ENCODE measurements at regions not wholly inside any gene's neighbourhood (a gene's known extent, or its start where the extent isn't known, plus 50 kb on each side); places are given as distances from the start of the nearest gene placed in this dataset.

DNA sequence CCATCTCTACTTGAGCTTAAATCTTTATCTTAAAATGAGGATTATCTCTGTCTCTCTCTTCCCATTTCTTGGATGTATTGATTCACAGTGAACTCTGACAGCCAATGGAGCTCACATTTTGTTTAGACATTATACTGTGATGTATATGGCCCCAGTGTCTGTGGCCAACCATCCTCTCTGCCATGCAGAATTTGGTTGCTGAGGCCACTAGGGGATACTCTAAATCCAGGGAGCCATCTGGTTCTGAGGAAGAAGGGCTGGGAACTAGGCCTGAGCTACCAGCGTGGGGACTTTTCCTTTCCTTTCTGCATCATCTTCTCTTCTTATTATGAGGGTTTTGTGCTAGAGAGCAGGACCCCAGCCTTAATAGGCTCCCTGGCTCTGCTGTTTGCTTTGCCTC is 59.1 kb upstream of the RIPOR2 start:
- TF ChIP-seq ZBED4 (CRISPR knock-in tag; IDR thresholded peaks at IDR 0.05; ENCODE audit: borderline replicate concordance) (no peak), MATR3 (CRISPR knock-in tag; IDR thresholded peaks at IDR 0.05) (no peak), SETDB1 (CRISPR knock-in tag; IDR thresholded peaks at IDR 0.05; ENCODE audit: borderline replicate concordance) (no peak), SMC3 (IDR thresholded peaks at IDR 0.05; ENCODE audit: low read length) (no peak), CTCF (CRISPR knock-in tag; IDR thresholded peaks at IDR 0.05) (no peak), HOXA5 (CRISPR knock-in tag; IDR thresholded peaks at IDR 0.05) (no peak), JUN (CRISPR knock-in tag; IDR thresholded peaks at IDR 0.05) (no peak), REST (IDR thresholded peaks at IDR 0.05; ENCODE audit: borderline replicate concordance in 1 of 2, low read depth in 1 of 2, low read length in 2 of 2) (no peak), KLF16 (CRISPR knock-in tag; IDR thresholded peaks at IDR 0.05) (no peak), ZFYVE20 (CRISPR knock-in tag; IDR thresholded peaks at IDR 0.05; ENCODE audit: borderline replicate concordance, low read depth) (no peak), EZH2 (conservative IDR thresholded peaks at IDR 0.05; ENCODE audit: low read depth, low read length) (no peak), ZNF274 (CRISPR knock-in tag; IDR thresholded peaks at IDR 0.05) (no peak), ZNF383 (CRISPR knock-in tag; IDR thresholded peaks at IDR 0.05; ENCODE audit: borderline replicate concordance) (no peak)
- TF ChIP-seq, protein P1, sequence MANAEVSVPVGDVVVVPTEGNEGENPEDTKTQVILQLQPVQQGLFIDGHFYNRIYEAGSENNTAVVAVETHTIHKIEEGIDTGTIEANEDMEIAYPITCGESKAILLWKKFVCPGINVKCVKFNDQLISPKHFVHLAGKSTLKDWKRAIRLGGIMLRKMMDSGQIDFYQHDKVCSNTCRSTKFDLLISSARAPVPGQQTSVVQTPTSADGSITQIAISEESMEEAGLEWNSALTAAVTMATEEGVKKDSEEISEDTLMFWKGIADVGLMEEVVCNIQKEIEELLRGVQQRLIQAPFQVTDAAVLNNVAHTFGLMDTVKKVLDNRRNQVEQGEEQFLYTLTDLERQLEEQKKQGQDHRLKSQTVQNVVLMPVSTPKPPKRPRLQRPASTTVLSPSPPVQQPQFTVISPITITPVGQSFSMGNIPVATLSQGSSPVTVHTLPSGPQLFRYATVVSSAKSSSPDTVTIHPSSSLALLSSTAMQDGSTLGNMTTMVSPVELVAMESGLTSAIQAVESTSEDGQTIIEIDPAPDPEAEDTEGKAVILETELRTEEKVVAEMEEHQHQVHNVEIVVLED (CRISPR knock-in tag; IDR thresholded peaks at IDR 0.05; ENCODE audit: borderline replicate concordance) = no peak
